Stomach (tissue), 4 donors: ENCODE measurements at regions not wholly inside any gene's neighbourhood (a gene's known extent, or its start where the extent isn't known, plus 50 kb on each side); places are given as distances from the start of the nearest gene placed in this dataset.

Experiments used
- CTCF ChIP-seq, 7 experiments: fragments of 450-650 bp in 4 of 7; fragments of 200-600 bp in 3 of 7; sonication (generic) in 3 of 7; IDR thresholded peaks; one replicate each; pipeline ENCODE4 v1.5.1; 2016 to 2019; ENCODE audit warnings: antibody characterized with exemption in 7 of 7, control low read depth in 2 of 7, mild to moderate bottlenecking in 1 of 7
- POLR2A ChIP-seq, 4 donors: fragments of 450-650 bp; IDR thresholded peaks; one replicate each; pipeline ENCODE4 v1.6.1; 2016; ENCODE audit warnings: antibody characterized with exemption in 4 of 4, control low read depth in 2 of 4, mild to moderate bottlenecking in 1 of 4, moderate library complexity in 1 of 4
- POLR2AphosphoS5 ChIP-seq, 3 donors: sonication (generic); formaldehyde crosslinking; IDR thresholded peaks; one replicate each; pipeline ENCODE4 v1.6.1; 2016; ENCODE audit warnings: antibody characterized with exemption in 3 of 3

GRCh38 chr10:124242365-124242764 is 149.0 kb upstream of the CHST15 start:
- TF ChIP-seq CTCF (IDR thresholded peaks at IDR 0.05) (no peak), POLR2A (IDR thresholded peaks at IDR 0.05) (no peak), POLR2AphosphoS5 (IDR thresholded peaks at IDR 0.05) (no peak)
